IMR-90 (cell line): ENCODE measurements at regions not wholly inside any gene's neighbourhood (a gene's known extent, or its start where the extent isn't known, plus 50 kb on each side); places are given as distances from the start of the nearest gene placed in this dataset.

Source experiments
- POLR2A ChIP-seq: IDR thresholded peaks from 2 replicates; pipeline ENCODE4 v1.6.1; 2012; ENCODE audit warnings: mild to moderate bottlenecking, low read depth, low read length
- RCOR1 ChIP-seq: IDR thresholded peaks from 2 replicates; pipeline ENCODE4 v1.6.1; 2012; ENCODE audit warnings: mild to moderate bottlenecking, low read length, improper control_type of control experiment; ENCODE audit not compliant: insufficient replicate concordance

DNA sequence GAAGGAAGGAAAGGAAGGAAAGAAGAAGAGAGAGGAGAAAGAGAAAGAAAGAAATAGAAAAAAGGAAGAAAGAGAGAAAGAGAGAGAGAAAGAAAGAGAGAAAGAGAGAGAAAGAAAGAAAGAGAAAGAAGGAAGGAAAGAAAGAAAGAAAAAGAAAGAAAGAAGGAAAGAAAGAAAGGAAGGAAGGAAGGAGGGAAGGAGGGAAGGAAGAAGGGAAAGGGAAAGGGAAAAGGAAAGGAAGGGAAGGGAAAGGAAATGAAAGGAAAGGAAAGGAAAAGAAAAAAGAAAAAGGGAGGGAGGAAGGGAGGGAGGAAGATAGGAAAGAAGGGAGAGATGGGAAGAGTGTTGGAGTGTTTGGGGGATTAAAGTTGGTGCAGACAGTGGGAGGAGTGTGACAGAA is 450.1 kb downstream of the GBE1 start:
- TF ChIP-seq POLR2A (no peak), RCOR1 (no peak)
